ENCODE measurements at regions not wholly inside any gene's neighbourhood (a gene's known extent, or its start where the extent isn't known, plus 50 kb on each side); places are given as distances from the start of the nearest gene placed in this dataset.
"Not testable (repeated sequence)": the region's sequence is repeated elsewhere in the genome, so short reads cannot be mapped to it uniquely, and the experiment has no call there.

- no peak overlapping the region for H3K4me3 ChIP-seq (ENCODE audit: low read depth, low read length)
- TF ChIP-seq CTCF (IDR thresholded peaks at IDR 0.05; ENCODE audit: borderline replicate concordance, insufficient read depth, low read depth, low read length): no peak
These were observed 51.5 kb upstream of the ZNF469 start for GRCh38 chr16:88330971-88331890.

GRCh38 chr16:88331989-88332920, 50.5 kb upstream of the ZNF469 start:
- no peak for TF ChIP-seq CTCF (IDR thresholded peaks at IDR 0.05; ENCODE audit: borderline replicate concordance, insufficient read depth, low read depth, low read length)
- H3K4me3 ChIP-seq (ENCODE audit: low read depth, low read length): no peak overlapping the region

- H3K4me3 ChIP-seq (ENCODE audit: low read depth, low read length): not testable (repeated sequence)
These were observed 49.6 kb upstream of the ZNF469 start for GRCh38 chr16:88332921-88333825.

Measured in GM12875 (cell line).